Vagina (tissue), 2 donors: ENCODE measurements at regions not wholly inside any gene's neighbourhood (a gene's known extent, or its start where the extent isn't known, plus 50 kb on each side); places are given as distances from the start of the nearest gene placed in this dataset.

Experiments
- DNase-seq, 2 donors: peaks; one replicate each; pipeline ENCODE4 v3.0.0-alpha.2; 2017; ENCODE audit errors: extremely low spot score in 2 of 2
- H3K27ac ChIP-seq: fragments of 200-600 bp; sonication (generic); one replicate; pipeline ENCODE4 v1.5.1; 2019
- H3K27me3 ChIP-seq: fragments of 200-600 bp; sonication (generic); one replicate; pipeline ENCODE4 v1.5.1; 2019
- H3K36me3 ChIP-seq, 2 donors: fragments of 200-600 bp; sonication (generic); one replicate each; pipeline ENCODE4 v1.5.1; 2017 to 2019
- H3K4me1 ChIP-seq: fragments of 200-600 bp; sonication (generic); one replicate; pipeline ENCODE4 v1.5.1; 2019
- H3K4me3 ChIP-seq, 2 donors: fragments of 200-600 bp; sonication (generic); 1 replicate in 1 of 2; 2 replicates in 1 of 2; pipeline ENCODE4 v1.5.1; 2016 to 2019
- H3K9me3 ChIP-seq: fragments of 200-600 bp; sonication (generic); one replicate; pipeline ENCODE4 v1.5.1; 2019
- CTCF ChIP-seq, 3 experiments: fragments of 450-650 bp in 2 of 3; fragments of 200-600 bp in 1 of 3; sonication (generic) in 1 of 3; IDR thresholded peaks; one replicate each; pipeline ENCODE4 v1.5.1; 2017 to 2019; ENCODE audit warnings: antibody characterized with exemption in 3 of 3, mild to moderate bottlenecking in 2 of 3, moderate library complexity in 2 of 3
- POLR2A ChIP-seq, 2 donors: fragments of 450-650 bp; IDR thresholded peaks; one replicate each; pipeline ENCODE4 v1.6.1; 2017; ENCODE audit warnings: antibody characterized with exemption in 2 of 2, mild to moderate bottlenecking in 2 of 2, moderate library complexity in 2 of 2
- POLR2AphosphoS5 ChIP-seq, 2 donors: sonication (generic); formaldehyde crosslinking; IDR thresholded peaks; one replicate each; pipeline ENCODE4 v1.9.0; 2017; ENCODE audit warnings: antibody characterized with exemption in 2 of 2, mild to moderate bottlenecking in 2 of 2, low read depth in 1 of 2; ENCODE audit not compliant: insufficient read depth in 1 of 2
- intact Hi-C: fragments of 100-400 bp; cut with DNase I; formaldehyde crosslinking; loops from one replicate; pipeline ENCODE4 v1.15.1; 2023

GRCh38 chr2:67043781-67044478, 353.2 kb upstream of the ETAA1 start:
- H3K4me3 ChIP-seq = no peak overlapping the region
- H3K36me3 ChIP-seq = no peaks in the 10 kb centered on the region
- intact Hi-C loops = no loop called here
- no peaks in the 10 kb centered on the region for H3K27me3 ChIP-seq
- no peaks in the 10 kb centered on the region for H3K4me1 ChIP-seq
- H3K27ac ChIP-seq = no peak overlapping the region
- no peak for DNase-seq
- no peaks in the 10 kb centered on the region for H3K9me3 ChIP-seq
- TF ChIP-seq POLR2AphosphoS5 (IDR thresholded peaks at IDR 0.05; ENCODE audit: insufficient read depth in 1 of 2, low read depth in 1 of 2) (no peak), POLR2A (IDR thresholded peaks at IDR 0.05) (no peak), CTCF (IDR thresholded peaks at IDR 0.05) (no peak)

GRCh38 chr2:67046591-67046990, 350.5 kb upstream of the ETAA1 start:
- H3K36me3 ChIP-seq = no peaks in the 10 kb centered on the region
- intact Hi-C loops = no loop called here
- H3K4me3 ChIP-seq = no peak overlapping the region
- TF ChIP-seq POLR2A (IDR thresholded peaks at IDR 0.05) (no peak), CTCF (IDR thresholded peaks at IDR 0.05) (no peak), POLR2AphosphoS5 (IDR thresholded peaks at IDR 0.05; ENCODE audit: insufficient read depth in 1 of 2, low read depth in 1 of 2) (peak in 1 of 2 donors; percentile 14)
- no peaks in the 10 kb centered on the region for H3K4me1 ChIP-seq
- H3K9me3 ChIP-seq = no peaks in the 10 kb centered on the region
- H3K27me3 ChIP-seq = no peaks in the 10 kb centered on the region
- DNase-seq = no peak
- no peak overlapping the region for H3K27ac ChIP-seq

- Histone ChIP-seq H3K4me3 (no peak overlapping the region), H3K36me3 (no peaks in the 10 kb centered on the region), H3K4me1 (no peaks in the 10 kb centered on the region), H3K27ac (no peak overlapping the region), H3K9me3 (no peaks in the 10 kb centered on the region), H3K27me3 (no peaks in the 10 kb centered on the region)
- TF ChIP-seq POLR2A (IDR thresholded peaks at IDR 0.05) (no peak), POLR2AphosphoS5 (IDR thresholded peaks at IDR 0.05; ENCODE audit: insufficient read depth in 1 of 2, low read depth in 1 of 2) (no peak), CTCF (IDR thresholded peaks at IDR 0.05) (no peak)
- intact Hi-C loops = no loop called here
- no peak for DNase-seq
Observed at GRCh38 chr2:67048314-67048713, 348.8 kb upstream of the ETAA1 start.

GRCh38 chr2:67050622-67051021, 346.5 kb upstream of the ETAA1 start:
- Histone ChIP-seq H3K27ac (no peak overlapping the region), H3K36me3 (no peaks in the 10 kb centered on the region), H3K27me3 (no peaks in the 10 kb centered on the region), H3K9me3 (no peaks in the 10 kb centered on the region), H3K4me3 (no peak overlapping the region), H3K4me1 (no peaks in the 10 kb centered on the region)
- no peak for TF ChIP-seq POLR2A (IDR thresholded peaks at IDR 0.05)
- no peak for TF ChIP-seq POLR2AphosphoS5 (IDR thresholded peaks at IDR 0.05; ENCODE audit: insufficient read depth in 1 of 2, low read depth in 1 of 2)
- TF ChIP-seq CTCF (IDR thresholded peaks at IDR 0.05) = no peak
- intact Hi-C loops = no loop called here
- DNase-seq = no peak

- no peak overlapping the region for H3K27ac ChIP-seq
- intact Hi-C loops = no loop called here
- H3K4me3 ChIP-seq = no peak overlapping the region
- TF ChIP-seq POLR2A (IDR thresholded peaks at IDR 0.05) (no peak), POLR2AphosphoS5 (IDR thresholded peaks at IDR 0.05; ENCODE audit: insufficient read depth in 1 of 2, low read depth in 1 of 2) (no peak)
- no peaks in the 10 kb centered on the region for H3K9me3 ChIP-seq
- H3K4me1 ChIP-seq = peaks cover 9% of the 10 kb centered on the region
- H3K27me3 ChIP-seq = no peaks in the 10 kb centered on the region
- H3K36me3 ChIP-seq = no peaks in the 10 kb centered on the region
- no peak for DNase-seq
Observed at GRCh38 chr2:67054728-67055127, 342.4 kb upstream of the ETAA1 start.
